GM12878 (cell line): ENCODE measurements at regions not wholly inside any gene's neighbourhood (a gene's known extent, or its start where the extent isn't known, plus 50 kb on each side); places are given as distances from the start of the nearest gene placed in this dataset.

Experiments used
- NFYB ChIP-seq: IDR thresholded peaks from 2 replicates; pipeline ENCODE4 v1.6.1; 2011; ENCODE audit warnings: low read depth, mild to moderate bottlenecking, low read length, improper control_type of control experiment, moderate library complexity; ENCODE audit not compliant: insufficient read depth
- PAX8 ChIP-seq: fragments of 450-650 bp; IDR thresholded peaks from 2 replicates; pipeline ENCODE4 v1.6.1; 2017; ENCODE audit warnings: mild to moderate bottlenecking, moderate library complexity
- POLR2AphosphoS5 ChIP-seq: IDR thresholded peaks from 2 replicates; pipeline ENCODE4 v1.6.1; 2011; ENCODE audit warnings: mild to moderate bottlenecking, low read length, inconsistent platforms
- RBBP5 ChIP-seq: fragments of 200-600 bp; sonication (generic); conservative IDR thresholded peaks from 2 replicates; pipeline ENCODE4 v1.6.1; 2016
- RUNX3 ChIP-seq: IDR thresholded peaks from 2 replicates; pipeline ENCODE4 v1.6.1; 2012; ENCODE audit warnings: low read length, inconsistent platforms
- WRNIP1 ChIP-seq: IDR thresholded peaks from 2 replicates; pipeline ENCODE4 v1.6.1; 2011; ENCODE audit warnings: low read depth, low read length, improper control_type of control experiment, borderline replicate concordance
- TF ChIP-seq, protein P1 (sequence below), 3 experiments: IDR thresholded peaks in 2 of 3; conservative IDR thresholded peaks in 1 of 3; 2 replicates each; pipeline ENCODE4 v1.5.1; 2011; ENCODE audit warnings: low read depth in 3 of 3, low read length in 3 of 3, mild to moderate bottlenecking in 3 of 3, control low read depth in 2 of 3, moderate library complexity in 2 of 3, inconsistent platforms in 1 of 3, mixed read lengths in 1 of 3; ENCODE audit not compliant: control insufficient read depth in 2 of 3, insufficient read depth in 1 of 3; ENCODE audit errors: extremely low read depth in 1 of 3
- TF ChIP-seq, protein P2 (sequence below): fragments of 450-650 bp; IDR thresholded peaks from 2 replicates; pipeline ENCODE4 v1.6.1; 2017; ENCODE audit warnings: mild to moderate bottlenecking, moderate library complexity
- TF ChIP-seq, protein P3 (sequence below): IDR thresholded peaks from 2 replicates; pipeline ENCODE4 v1.6.1; 2012; ENCODE audit warnings: low read depth, low read length, improper control_type of control experiment
- TF ChIP-seq, protein P4 (sequence below): IDR thresholded peaks from 2 replicates; pipeline ENCODE4 v1.6.1; 2011; ENCODE audit warnings: mild to moderate bottlenecking, low read depth, low read length, moderate library complexity; ENCODE audit not compliant: insufficient replicate concordance
- TF ChIP-seq, protein P5 (sequence below): fragments of 150-350 bp; IDR thresholded peaks from 2 replicates; pipeline ENCODE4 v1.6.1; 2016; ENCODE audit warnings: low read depth, low read length
- TF ChIP-seq, protein P6 (sequence below): fragments of 450-650 bp; IDR thresholded peaks from 2 replicates; pipeline ENCODE4 v1.6.1; 2018; ENCODE audit warnings: borderline replicate concordance, mild to moderate bottlenecking; ENCODE audit not compliant: partially characterized antibody

DNA sequence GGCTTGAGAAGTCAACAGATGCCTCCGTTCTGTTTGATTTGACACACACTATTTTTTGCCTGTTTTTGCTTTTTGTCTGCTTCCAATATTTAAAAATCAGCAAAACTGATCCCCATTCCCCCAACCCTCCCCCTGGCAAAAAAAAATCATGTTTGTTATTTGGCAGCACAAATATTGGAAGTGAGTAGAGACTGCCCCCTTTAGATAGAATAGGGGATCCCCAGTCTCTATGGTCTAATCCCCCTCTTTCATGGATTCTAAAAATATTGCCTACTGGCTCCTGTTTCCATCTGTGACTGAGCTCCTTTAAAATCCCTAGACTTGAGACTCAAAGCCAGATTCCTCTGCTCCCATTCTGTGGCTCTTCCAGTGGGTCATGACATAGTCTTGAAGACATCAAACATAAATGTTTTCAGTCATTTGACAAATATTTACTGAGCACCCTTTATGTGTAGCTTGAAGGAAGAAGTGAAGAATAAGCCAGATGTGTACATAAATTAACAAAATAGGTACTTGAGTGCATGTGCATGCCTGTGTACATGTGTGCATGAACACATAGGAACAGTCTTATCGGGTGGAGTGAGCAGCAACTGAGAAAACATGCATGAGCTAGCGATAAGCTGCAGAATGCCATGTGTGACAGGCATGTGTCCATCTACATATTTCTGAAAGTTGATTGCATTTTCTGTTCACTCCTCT lies 101.2 kb downstream of the SALL1 start:
- TF ChIP-seq WRNIP1 (no peak), NFYB (no peak), POLR2AphosphoS5 (no peak), PAX8 (no peak), RUNX3 (no peak), RBBP5 (no peak)
- TF ChIP-seq, protein P1, sequence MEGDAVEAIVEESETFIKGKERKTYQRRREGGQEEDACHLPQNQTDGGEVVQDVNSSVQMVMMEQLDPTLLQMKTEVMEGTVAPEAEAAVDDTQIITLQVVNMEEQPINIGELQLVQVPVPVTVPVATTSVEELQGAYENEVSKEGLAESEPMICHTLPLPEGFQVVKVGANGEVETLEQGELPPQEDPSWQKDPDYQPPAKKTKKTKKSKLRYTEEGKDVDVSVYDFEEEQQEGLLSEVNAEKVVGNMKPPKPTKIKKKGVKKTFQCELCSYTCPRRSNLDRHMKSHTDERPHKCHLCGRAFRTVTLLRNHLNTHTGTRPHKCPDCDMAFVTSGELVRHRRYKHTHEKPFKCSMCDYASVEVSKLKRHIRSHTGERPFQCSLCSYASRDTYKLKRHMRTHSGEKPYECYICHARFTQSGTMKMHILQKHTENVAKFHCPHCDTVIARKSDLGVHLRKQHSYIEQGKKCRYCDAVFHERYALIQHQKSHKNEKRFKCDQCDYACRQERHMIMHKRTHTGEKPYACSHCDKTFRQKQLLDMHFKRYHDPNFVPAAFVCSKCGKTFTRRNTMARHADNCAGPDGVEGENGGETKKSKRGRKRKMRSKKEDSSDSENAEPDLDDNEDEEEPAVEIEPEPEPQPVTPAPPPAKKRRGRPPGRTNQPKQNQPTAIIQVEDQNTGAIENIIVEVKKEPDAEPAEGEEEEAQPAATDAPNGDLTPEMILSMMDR (IDR thresholded peaks at IDR 0.05 in 2 of 3, conservative IDR thresholded peaks at IDR 0.05 in 1 of 3; ENCODE audit: control insufficient read depth in 2 of 3, extremely low read depth in 1 of 3, insufficient read depth in 1 of 3, low read depth in 3 of 3, low read length in 3 of 3) = no peak
- TF ChIP-seq, protein P2, sequence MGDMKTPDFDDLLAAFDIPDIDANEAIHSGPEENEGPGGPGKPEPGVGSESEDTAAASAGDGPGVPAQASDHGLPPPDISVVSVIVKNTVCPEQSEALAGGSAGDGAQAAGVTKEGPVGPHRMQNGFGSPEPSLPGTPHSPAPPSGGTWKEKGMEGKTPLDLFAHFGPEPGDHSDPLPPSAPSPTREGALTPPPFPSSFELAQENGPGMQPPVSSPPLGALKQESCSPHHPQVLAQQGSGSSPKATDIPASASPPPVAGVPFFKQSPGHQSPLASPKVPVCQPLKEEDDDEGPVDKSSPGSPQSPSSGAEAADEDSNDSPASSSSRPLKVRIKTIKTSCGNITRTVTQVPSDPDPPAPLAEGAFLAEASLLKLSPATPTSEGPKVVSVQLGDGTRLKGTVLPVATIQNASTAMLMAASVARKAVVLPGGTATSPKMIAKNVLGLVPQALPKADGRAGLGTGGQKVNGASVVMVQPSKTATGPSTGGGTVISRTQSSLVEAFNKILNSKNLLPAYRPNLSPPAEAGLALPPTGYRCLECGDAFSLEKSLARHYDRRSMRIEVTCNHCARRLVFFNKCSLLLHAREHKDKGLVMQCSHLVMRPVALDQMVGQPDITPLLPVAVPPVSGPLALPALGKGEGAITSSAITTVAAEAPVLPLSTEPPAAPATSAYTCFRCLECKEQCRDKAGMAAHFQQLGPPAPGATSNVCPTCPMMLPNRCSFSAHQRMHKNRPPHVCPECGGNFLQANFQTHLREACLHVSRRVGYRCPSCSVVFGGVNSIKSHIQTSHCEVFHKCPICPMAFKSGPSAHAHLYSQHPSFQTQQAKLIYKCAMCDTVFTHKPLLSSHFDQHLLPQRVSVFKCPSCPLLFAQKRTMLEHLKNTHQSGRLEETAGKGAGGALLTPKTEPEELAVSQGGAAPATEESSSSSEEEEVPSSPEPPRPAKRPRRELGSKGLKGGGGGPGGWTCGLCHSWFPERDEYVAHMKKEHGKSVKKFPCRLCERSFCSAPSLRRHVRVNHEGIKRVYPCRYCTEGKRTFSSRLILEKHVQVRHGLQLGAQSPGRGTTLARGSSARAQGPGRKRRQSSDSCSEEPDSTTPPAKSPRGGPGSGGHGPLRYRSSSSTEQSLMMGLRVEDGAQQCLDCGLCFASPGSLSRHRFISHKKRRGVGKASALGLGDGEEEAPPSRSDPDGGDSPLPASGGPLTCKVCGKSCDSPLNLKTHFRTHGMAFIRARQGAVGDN = no peak
- TF ChIP-seq, protein P3, sequence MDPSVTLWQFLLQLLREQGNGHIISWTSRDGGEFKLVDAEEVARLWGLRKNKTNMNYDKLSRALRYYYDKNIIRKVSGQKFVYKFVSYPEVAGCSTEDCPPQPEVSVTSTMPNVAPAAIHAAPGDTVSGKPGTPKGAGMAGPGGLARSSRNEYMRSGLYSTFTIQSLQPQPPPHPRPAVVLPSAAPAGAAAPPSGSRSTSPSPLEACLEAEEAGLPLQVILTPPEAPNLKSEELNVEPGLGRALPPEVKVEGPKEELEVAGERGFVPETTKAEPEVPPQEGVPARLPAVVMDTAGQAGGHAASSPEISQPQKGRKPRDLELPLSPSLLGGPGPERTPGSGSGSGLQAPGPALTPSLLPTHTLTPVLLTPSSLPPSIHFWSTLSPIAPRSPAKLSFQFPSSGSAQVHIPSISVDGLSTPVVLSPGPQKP = no peak
- TF ChIP-seq, protein P4, sequence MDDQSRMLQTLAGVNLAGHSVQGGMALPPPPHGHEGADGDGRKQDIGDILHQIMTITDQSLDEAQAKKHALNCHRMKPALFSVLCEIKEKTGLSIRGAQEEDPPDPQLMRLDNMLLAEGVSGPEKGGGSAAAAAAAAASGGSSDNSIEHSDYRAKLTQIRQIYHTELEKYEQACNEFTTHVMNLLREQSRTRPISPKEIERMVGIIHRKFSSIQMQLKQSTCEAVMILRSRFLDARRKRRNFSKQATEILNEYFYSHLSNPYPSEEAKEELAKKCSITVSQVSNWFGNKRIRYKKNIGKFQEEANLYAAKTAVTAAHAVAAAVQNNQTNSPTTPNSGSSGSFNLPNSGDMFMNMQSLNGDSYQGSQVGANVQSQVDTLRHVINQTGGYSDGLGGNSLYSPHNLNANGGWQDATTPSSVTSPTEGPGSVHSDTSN = no peak
- TF ChIP-seq, protein P5, sequence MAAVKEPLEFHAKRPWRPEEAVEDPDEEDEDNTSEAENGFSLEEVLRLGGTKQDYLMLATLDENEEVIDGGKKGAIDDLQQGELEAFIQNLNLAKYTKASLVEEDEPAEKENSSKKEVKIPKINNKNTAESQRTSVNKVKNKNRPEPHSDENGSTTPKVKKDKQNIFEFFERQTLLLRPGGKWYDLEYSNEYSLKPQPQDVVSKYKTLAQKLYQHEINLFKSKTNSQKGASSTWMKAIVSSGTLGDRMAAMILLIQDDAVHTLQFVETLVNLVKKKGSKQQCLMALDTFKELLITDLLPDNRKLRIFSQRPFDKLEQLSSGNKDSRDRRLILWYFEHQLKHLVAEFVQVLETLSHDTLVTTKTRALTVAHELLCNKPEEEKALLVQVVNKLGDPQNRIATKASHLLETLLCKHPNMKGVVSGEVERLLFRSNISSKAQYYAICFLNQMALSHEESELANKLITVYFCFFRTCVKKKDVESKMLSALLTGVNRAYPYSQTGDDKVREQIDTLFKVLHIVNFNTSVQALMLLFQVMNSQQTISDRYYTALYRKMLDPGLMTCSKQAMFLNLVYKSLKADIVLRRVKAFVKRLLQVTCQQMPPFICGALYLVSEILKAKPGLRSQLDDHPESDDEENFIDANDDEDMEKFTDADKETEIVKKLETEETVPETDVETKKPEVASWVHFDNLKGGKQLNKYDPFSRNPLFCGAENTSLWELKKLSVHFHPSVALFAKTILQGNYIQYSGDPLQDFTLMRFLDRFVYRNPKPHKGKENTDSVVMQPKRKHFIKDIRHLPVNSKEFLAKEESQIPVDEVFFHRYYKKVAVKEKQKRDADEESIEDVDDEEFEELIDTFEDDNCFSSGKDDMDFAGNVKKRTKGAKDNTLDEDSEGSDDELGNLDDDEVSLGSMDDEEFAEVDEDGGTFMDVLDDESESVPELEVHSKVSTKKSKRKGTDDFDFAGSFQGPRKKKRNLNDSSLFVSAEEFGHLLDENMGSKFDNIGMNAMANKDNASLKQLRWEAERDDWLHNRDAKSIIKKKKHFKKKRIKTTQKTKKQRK = no peak
- TF ChIP-seq, protein P6, sequence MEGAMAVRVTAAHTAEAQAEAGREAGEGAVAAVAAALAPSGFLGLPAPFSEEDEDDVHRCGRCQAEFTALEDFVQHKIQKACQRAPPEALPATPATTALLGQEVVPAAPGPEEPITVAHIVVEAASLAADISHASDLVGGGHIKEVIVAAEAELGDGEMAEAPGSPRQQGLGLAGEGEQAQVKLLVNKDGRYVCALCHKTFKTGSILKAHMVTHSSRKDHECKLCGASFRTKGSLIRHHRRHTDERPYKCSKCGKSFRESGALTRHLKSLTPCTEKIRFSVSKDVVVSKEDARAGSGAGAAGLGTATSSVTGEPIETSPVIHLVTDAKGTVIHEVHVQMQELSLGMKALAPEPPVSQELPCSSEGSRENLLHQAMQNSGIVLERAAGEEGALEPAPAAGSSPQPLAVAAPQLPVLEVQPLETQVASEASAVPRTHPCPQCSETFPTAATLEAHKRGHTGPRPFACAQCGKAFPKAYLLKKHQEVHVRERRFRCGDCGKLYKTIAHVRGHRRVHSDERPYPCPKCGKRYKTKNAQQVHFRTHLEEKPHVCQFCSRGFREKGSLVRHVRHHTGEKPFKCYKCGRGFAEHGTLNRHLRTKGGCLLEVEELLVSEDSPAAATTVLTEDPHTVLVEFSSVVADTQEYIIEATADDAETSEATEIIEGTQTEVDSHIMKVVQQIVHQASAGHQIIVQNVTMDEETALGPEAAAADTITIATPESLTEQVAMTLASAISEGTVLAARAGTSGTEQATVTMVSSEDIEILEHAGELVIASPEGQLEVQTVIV = no peak
